ENCODE measurements at regions not wholly inside any gene's neighbourhood (a gene's known extent, or its start where the extent isn't known, plus 50 kb on each side); places are given as distances from the start of the nearest gene placed in this dataset.

- TF ChIP-seq CTCF (IDR thresholded peaks at IDR 0.05; ENCODE audit: low read depth, low read length) (no peak), EZH2phosphoT487 (IDR thresholded peaks at IDR 0.05; ENCODE audit: low read depth) (no peak)
These were observed 140.1 kb upstream of the CPSF6 start for GRCh38 chr12:69099201-69099837.

All from OCI-LY3 (cell line).